Thoracic aorta (tissue), 2 donors: ENCODE measurements at regions not wholly inside any gene's neighbourhood (a gene's known extent, or its start where the extent isn't known, plus 50 kb on each side); places are given as distances from the start of the nearest gene placed in this dataset.

Source experiments
- ATAC-seq: fragments of 150-250 bp; one replicate; pipeline ENCODE4 v1.8.0; 2017; ENCODE audit warnings: low read depth; ENCODE audit not compliant: insufficient number of reproducible peaks, low FRiP score
- DNase-seq: peaks from one replicate; pipeline ENCODE4 v3.0.0-alpha.2; 2020; ENCODE audit warnings: low spot score
- H3K27ac ChIP-seq, 2 donors: fragments of 200-600 bp; sonication (generic); 1 replicate in 1 of 2; 2 replicates in 1 of 2; pipeline ENCODE4 v1.5.1; 2016; ENCODE audit warnings: mild to moderate bottlenecking in 2 of 2, moderate library complexity in 2 of 2
- H3K27me3 ChIP-seq: fragments of 200-600 bp; sonication (generic); replicated peaks from 2 replicates; pipeline ENCODE4 v1.6.0; 2016; ENCODE audit warnings: mild to moderate bottlenecking; ENCODE audit not compliant: insufficient read depth
- H3K36me3 ChIP-seq: fragments of 200-600 bp; sonication (generic); one replicate; pipeline ENCODE4 v1.5.1; 2016
- H3K4me1 ChIP-seq, 2 donors: fragments of 200-600 bp; sonication (generic); 1 replicate in 1 of 2; 2 replicates in 1 of 2; pipeline versions ENCODE4 v1.5.1 to v1.6.0; 2016; ENCODE audit warnings: low read depth in 2 of 2, mild to moderate bottlenecking in 1 of 2; ENCODE audit not compliant: control insufficient read depth in 1 of 2
- H3K4me3 ChIP-seq: fragments of 200-600 bp; sonication (generic); 2 replicates; pipeline ENCODE4 v1.5.1; 2016; ENCODE audit warnings: mild to moderate bottlenecking
- H3K9me3 ChIP-seq: fragments of 200-600 bp; sonication (generic); 2 replicates; pipeline ENCODE4 v1.5.1; 2016
- TF ChIP-seq, protein P1 (sequence below): fragments of 200-600 bp; sonication (generic); IDR thresholded peaks from one replicate; pipeline ENCODE4 v1.5.1; 2019; ENCODE audit warnings: antibody characterized with exemption

DNA sequence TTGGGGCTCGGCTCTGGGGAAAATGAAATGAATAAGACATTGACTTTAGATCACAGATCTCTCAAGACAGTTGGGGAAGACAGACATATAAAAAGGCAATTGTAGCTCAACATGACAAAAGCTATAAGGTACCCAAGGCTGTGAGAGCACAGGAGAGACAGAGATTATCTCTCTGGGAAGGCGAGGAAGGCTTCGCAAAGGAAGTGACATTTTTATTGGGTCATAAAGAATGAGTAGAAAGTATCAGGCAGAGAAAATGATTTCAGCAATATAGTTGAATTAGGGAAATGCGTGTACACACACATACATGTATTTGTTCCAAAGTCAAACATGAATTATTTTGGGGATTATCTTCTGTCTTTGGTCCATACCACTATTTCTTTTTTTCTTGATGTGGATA is 381.8 kb upstream of the ADAMTSL1 start:
- ATAC-seq (no peak), DNase-seq (no peak)
- TF ChIP-seq, protein P1, sequence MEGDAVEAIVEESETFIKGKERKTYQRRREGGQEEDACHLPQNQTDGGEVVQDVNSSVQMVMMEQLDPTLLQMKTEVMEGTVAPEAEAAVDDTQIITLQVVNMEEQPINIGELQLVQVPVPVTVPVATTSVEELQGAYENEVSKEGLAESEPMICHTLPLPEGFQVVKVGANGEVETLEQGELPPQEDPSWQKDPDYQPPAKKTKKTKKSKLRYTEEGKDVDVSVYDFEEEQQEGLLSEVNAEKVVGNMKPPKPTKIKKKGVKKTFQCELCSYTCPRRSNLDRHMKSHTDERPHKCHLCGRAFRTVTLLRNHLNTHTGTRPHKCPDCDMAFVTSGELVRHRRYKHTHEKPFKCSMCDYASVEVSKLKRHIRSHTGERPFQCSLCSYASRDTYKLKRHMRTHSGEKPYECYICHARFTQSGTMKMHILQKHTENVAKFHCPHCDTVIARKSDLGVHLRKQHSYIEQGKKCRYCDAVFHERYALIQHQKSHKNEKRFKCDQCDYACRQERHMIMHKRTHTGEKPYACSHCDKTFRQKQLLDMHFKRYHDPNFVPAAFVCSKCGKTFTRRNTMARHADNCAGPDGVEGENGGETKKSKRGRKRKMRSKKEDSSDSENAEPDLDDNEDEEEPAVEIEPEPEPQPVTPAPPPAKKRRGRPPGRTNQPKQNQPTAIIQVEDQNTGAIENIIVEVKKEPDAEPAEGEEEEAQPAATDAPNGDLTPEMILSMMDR = no peak
- Histone ChIP-seq H3K4me3 (no peak overlapping the region), H3K27ac (no peak overlapping the region), H3K4me1 (peaks cover 6 to 8% of the 10 kb centered on the region in 2 donors), H3K9me3 (no peaks in the 10 kb centered on the region), H3K36me3 (no peaks in the 10 kb centered on the region), H3K27me3 (no peaks in the 10 kb centered on the region)

DNA sequence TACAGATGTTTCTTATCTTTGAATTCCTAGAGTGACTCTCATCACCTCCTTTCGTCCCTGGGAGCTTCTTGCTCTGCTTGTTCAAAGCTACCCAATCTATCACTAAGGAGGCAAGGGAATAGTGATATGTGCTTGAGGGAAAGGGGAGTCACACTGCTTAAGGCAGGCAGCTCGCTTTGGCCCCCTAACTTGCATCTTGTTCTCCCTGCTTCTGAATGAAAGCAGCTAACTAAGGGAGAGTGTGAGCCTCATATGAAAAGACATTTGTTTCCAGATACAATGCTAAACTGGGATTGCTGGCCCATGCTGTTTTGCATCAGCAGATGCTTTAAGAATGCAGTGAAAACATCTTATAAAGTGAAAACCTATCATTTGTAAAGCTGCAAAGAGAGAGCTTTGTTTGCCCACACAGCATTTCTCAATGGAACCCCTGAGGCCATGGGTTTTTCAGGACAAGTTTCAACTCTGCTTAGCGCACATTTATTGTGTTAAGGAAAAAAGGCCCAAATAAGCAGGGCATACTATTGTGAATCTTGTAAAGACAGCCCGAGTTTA is 367.9 kb upstream of the ADAMTSL1 start:
- ATAC-seq = no peak
- no peak overlapping the region for H3K27ac ChIP-seq
- TF ChIP-seq, protein P1 = no peak
- H3K36me3 ChIP-seq = no peaks in the 10 kb centered on the region
- H3K9me3 ChIP-seq = no peaks in the 10 kb centered on the region
- H3K27me3 ChIP-seq = no peaks in the 10 kb centered on the region
- no peaks in the 10 kb centered on the region for H3K4me1 ChIP-seq
- H3K4me3 ChIP-seq = no peak overlapping the region
- no peak for DNase-seq

DNA sequence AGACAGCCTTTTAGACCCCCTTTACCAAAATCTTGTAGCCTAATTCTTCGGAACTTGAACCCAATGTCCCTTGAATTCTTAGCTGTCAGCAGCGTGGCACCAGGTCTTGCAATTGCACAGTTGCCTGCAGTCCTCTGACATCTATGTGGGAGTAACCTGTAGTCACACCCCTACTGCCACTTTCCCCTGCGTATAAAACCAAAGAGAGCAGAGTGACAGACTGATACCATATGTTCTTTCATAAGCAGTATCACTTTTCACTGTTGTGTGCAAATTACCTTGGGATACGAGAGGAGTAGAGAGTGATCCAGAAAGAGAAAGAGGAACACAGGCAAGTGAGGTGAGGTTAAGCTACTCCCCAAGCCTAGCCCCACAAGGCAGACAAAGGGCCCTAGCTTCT is 364.3 kb upstream of the ADAMTSL1 start:
- no peak for DNase-seq
- TF ChIP-seq, protein P1 = no peak
- Histone ChIP-seq H3K4me1 (no peaks in the 10 kb centered on the region), H3K9me3 (no peaks in the 10 kb centered on the region), H3K4me3 (no peak overlapping the region), H3K27ac (no peak overlapping the region), H3K36me3 (no peaks in the 10 kb centered on the region), H3K27me3 (no peaks in the 10 kb centered on the region)
- no peak for ATAC-seq

DNA sequence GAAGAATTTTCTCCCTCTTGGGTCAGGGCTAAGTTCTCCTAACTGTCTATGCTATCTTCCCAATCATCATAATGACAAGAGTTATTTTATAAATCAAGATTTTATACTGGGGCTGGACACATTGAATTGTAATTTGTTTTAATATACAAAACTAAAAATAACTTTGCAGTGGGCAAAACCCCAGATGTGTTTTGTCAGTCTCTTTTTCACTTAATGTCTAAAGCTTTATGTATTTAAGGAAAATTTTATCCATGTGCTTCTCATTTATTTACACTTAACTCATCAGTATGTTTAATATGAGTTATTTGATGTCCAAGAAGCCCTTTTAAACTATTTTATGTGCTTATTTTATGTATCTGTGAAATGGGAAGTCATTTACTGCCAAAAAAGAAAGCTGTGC is 362.8 kb upstream of the ADAMTSL1 start:
- Histone ChIP-seq H3K9me3 (no peaks in the 10 kb centered on the region), H3K4me3 (no peak overlapping the region), H3K27ac (no peak overlapping the region), H3K4me1 (peaks cover 0 to 13% of the 10 kb centered on the region in 2 donors), H3K27me3 (no peaks in the 10 kb centered on the region), H3K36me3 (no peaks in the 10 kb centered on the region)
- ATAC-seq = no peak
- TF ChIP-seq, protein P1 = no peak
- no peak for DNase-seq

DNA sequence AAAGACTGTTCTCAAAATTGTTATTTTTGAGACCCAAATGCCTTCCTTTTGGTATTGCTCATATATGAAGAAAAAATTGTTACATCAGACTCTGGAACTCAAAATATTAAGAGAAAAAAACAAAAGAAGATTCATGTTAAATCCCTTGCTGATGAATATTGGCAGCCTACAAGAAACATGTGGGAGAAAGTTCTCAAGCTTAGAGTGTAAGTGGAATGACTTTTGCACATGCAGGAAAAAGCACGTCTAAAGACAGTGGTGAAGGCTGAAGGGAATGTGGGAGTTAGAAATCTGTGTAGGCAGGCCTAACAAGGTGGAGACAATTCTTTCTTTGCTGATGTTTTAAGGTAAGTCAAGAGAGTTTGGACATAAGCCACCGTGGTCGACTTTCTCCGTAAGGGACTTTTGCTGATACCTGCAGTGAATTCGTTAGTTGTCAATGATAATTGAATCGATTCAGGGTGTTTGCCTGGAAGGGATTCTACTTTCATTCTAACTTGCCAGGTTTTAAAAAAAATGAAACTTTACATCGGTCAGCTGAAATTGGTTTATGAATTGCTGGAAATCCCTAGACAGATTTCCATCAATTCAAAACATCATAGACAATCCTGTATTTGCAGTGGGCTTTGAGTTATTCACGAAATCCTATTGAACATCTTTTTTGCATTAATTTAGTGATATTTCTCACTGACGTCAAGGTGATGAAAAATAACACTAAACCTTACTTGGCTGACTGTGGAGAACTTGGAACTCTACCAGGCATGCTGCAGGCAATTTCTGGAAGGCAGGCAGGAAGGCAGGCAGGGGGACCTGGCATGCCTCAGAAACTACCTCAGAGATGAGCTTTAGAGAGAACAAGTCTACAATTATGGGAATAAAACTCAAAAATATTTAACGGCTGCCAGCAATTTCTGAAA is 359.1 kb upstream of the ADAMTSL1 start:
- no peak overlapping the region for H3K4me3 ChIP-seq
- TF ChIP-seq, protein P1 = no peak

More for the DNA sequence above, 359.1 kb upstream of the ADAMTSL1 start:
- no peaks in the 10 kb centered on the region for H3K9me3 ChIP-seq
- H3K27me3 ChIP-seq = no peaks in the 10 kb centered on the region
- no peaks in the 10 kb centered on the region for H3K36me3 ChIP-seq
- ATAC-seq (no peak), DNase-seq (no peak)
- H3K27ac ChIP-seq = no peak overlapping the region
- peaks cover 0 to 15% of the 10 kb centered on the region in 2 donors for H3K4me1 ChIP-seq
